ENCODE measurements at regions not wholly inside any gene's neighbourhood (a gene's known extent, or its start where the extent isn't known, plus 50 kb on each side); places are given as distances from the start of the nearest gene placed in this dataset.
"Not testable (repeated sequence)": the region's sequence is repeated elsewhere in the genome, so short reads cannot be mapped to it uniquely, and the experiment has no call there.

GRCh38 chr6:96433950-96434349, 87.7 kb upstream of the UFL1 start:
- TF ChIP-seq, protein P1, sequence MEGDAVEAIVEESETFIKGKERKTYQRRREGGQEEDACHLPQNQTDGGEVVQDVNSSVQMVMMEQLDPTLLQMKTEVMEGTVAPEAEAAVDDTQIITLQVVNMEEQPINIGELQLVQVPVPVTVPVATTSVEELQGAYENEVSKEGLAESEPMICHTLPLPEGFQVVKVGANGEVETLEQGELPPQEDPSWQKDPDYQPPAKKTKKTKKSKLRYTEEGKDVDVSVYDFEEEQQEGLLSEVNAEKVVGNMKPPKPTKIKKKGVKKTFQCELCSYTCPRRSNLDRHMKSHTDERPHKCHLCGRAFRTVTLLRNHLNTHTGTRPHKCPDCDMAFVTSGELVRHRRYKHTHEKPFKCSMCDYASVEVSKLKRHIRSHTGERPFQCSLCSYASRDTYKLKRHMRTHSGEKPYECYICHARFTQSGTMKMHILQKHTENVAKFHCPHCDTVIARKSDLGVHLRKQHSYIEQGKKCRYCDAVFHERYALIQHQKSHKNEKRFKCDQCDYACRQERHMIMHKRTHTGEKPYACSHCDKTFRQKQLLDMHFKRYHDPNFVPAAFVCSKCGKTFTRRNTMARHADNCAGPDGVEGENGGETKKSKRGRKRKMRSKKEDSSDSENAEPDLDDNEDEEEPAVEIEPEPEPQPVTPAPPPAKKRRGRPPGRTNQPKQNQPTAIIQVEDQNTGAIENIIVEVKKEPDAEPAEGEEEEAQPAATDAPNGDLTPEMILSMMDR (IDR thresholded peaks at IDR 0.05; ENCODE audit: borderline replicate concordance) = no peak
- Histone ChIP-seq H3K4me1 (no peaks in the 10 kb centered on the region), H3K9me3 (replicated peaks) (peaks cover 77% of the 10 kb centered on the region), H3K27ac (replicated peaks) (no peak overlapping the region), H3K4me3 (no peak overlapping the region), H3K27me3 (ENCODE audit: low read depth) (no peaks in the 10 kb centered on the region), H3K36me3 (no peaks in the 10 kb centered on the region)
- no peak for DNase-seq
- intact Hi-C loops (cut with micrococcal nuclease) = no loop called here

DNA sequence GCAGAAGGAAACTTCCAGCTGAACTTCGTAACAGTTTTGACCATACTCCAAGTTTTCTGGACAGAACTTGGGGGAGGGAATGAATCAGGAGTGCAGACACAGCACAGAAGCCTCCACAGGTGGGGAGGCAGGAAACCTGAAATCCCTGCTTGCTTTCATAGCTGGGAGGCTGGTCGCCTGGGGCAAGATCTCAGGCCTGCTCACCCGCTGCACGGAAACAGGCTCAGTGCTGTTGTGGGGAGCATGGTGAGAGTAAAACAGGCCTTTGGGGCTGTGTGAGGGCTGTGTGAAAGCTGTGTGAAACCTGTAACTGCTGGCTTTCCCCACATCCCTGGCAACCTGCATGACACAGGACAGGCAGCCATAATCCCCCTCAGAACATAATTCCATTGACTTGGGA, 85.2 kb upstream of the UFL1 start:
- no peak overlapping the region for H3K4me3 ChIP-seq
- no peak for DNase-seq
- H3K36me3 ChIP-seq = no peaks in the 10 kb centered on the region
- no peak overlapping the region for H3K27ac ChIP-seq (replicated peaks)
- peaks cover 79% of the 10 kb centered on the region for H3K9me3 ChIP-seq (replicated peaks)
- no peaks in the 10 kb centered on the region for H3K4me1 ChIP-seq
- intact Hi-C loops (cut with micrococcal nuclease) = no loop called here
- TF ChIP-seq, protein P1 (IDR thresholded peaks at IDR 0.05; ENCODE audit: borderline replicate concordance) = no peak
- H3K27me3 ChIP-seq (ENCODE audit: low read depth) = no peaks in the 10 kb centered on the region

GRCh38 chr6:96437228-96437627, 84.4 kb upstream of the UFL1 start:
- H3K4me3 ChIP-seq; H3K27ac ChIP-seq (replicated peaks); intact Hi-C loops (cut with micrococcal nuclease); H3K36me3 ChIP-seq; H3K27me3 ChIP-seq (ENCODE audit: low read depth); H3K4me1 ChIP-seq; DNase-seq: not testable (repeated sequence)
- peaks cover 74% of the 10 kb centered on the region for H3K9me3 ChIP-seq (replicated peaks)

- Histone ChIP-seq H3K27me3 (ENCODE audit: low read depth) (no peaks in the 10 kb centered on the region), H3K4me1 (no peaks in the 10 kb centered on the region), H3K36me3 (no peaks in the 10 kb centered on the region), H3K9me3 (replicated peaks) (peaks cover 18% of the 10 kb centered on the region), H3K27ac (replicated peaks) (no peak overlapping the region), H3K4me3 (no peak overlapping the region)
- no peak for DNase-seq
- TF ChIP-seq, protein P1 (IDR thresholded peaks at IDR 0.05; ENCODE audit: borderline replicate concordance) = no peak
- intact Hi-C loops (cut with micrococcal nuclease) = no loop called here
Observed at GRCh38 chr6:96450082-96450769, 71.4 kb upstream of the UFL1 start.

DNA sequence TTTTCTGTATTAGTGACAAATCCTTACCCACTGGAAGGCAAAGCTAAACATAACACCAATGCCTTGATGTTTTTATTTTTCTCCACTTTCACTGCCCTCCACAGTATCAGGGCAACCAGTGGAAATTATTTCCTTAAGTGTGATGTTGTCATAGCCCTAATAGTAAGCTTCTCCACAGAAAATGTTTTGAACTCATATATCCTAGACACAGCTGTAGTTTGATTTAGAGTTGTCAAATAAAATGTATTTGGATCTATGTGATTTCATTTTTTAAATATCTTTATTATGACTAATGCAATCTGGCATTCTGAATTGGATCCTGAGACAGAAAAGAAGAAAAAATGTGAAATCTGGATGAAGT, 70.9 kb upstream of the UFL1 start:
- DNase-seq = no peak
- Histone ChIP-seq H3K27ac (replicated peaks) (no peak overlapping the region), H3K4me1 (no peaks in the 10 kb centered on the region), H3K4me3 (no peak overlapping the region), H3K36me3 (no peaks in the 10 kb centered on the region), H3K9me3 (replicated peaks) (peaks cover 12% of the 10 kb centered on the region), H3K27me3 (ENCODE audit: low read depth) (no peaks in the 10 kb centered on the region)
- intact Hi-C loops (cut with micrococcal nuclease) = no loop called here
- TF ChIP-seq, protein P1 (IDR thresholded peaks at IDR 0.05; ENCODE audit: borderline replicate concordance) = no peak

GRCh38 chr6:96458771-96459170, 62.8 kb upstream of the UFL1 start:
- Histone ChIP-seq H3K27me3 (ENCODE audit: low read depth) (no peaks in the 10 kb centered on the region), H3K27ac (replicated peaks) (no peak overlapping the region), H3K4me1 (no peaks in the 10 kb centered on the region), H3K9me3 (replicated peaks) (no peaks in the 10 kb centered on the region), H3K4me3 (no peak overlapping the region), H3K36me3 (no peaks in the 10 kb centered on the region)
- intact Hi-C loops (cut with micrococcal nuclease) = no loop called here
- TF ChIP-seq, protein P1 (IDR thresholded peaks at IDR 0.05; ENCODE audit: borderline replicate concordance) = no peak
- no peak for DNase-seq
